Endodermal cell (in vitro differentiated cells): ENCODE measurements at regions not wholly inside any gene's neighbourhood (a gene's known extent, or its start where the extent isn't known, plus 50 kb on each side); places are given as distances from the start of the nearest gene placed in this dataset.

ENCODE experiments used
- DNase-seq: peaks from one replicate; pipeline ENCODE4 v3.0.0-alpha.2; 2017
- H3K27ac ChIP-seq: 2 replicates; pipeline ENCODE4 v1.5.1; 2013; ENCODE audit warnings: mild to moderate bottlenecking, low read depth, low read length, moderate library complexity
- H3K27me3 ChIP-seq: 2 replicates; pipeline ENCODE4 v1.6.1; 2013; ENCODE audit warnings: mild to moderate bottlenecking, low read length, moderate library complexity; ENCODE audit not compliant: insufficient read depth, control insufficient read depth, poor library complexity, severe bottlenecking
- H3K36me3 ChIP-seq: 2 replicates; pipeline ENCODE4 v1.7.0; 2013; ENCODE audit warnings: mild to moderate bottlenecking, low read length, moderate library complexity; ENCODE audit not compliant: control insufficient read depth, insufficient read depth
- H3K4me1 ChIP-seq: one replicate; pipeline ENCODE4 v1.7.0; 2013; ENCODE audit warnings: low read length; ENCODE audit not compliant: control insufficient read depth, insufficient read depth
- H3K4me3 ChIP-seq: 2 replicates; pipeline ENCODE4 v1.5.1; 2013; ENCODE audit warnings: mild to moderate bottlenecking, low read length, moderate library complexity
- H3K9ac ChIP-seq: 2 replicates; pipeline ENCODE4 v1.6.1; 2013; ENCODE audit warnings: mild to moderate bottlenecking, low read length, moderate library complexity; ENCODE audit not compliant: poor library complexity, severe bottlenecking; ENCODE audit errors: extremely low read depth
- H3K9me3 ChIP-seq: 2 replicates; pipeline ENCODE4 v1.6.1; 2013; ENCODE audit warnings: mild to moderate bottlenecking, low read length, moderate library complexity; ENCODE audit not compliant: control insufficient read depth
- H3K27ac Mint-ChIP-seq: 2 replicates; pipeline ENCODE4 v1.8.0; 2020; ENCODE audit warnings: mixed read lengths
- H3K27me3 Mint-ChIP-seq: 2 replicates; pipeline ENCODE4 v1.8.0; 2021; ENCODE audit warnings: mild to moderate bottlenecking, mixed read lengths; ENCODE audit not compliant: insufficient read depth
- H3K36me3 Mint-ChIP-seq: 2 replicates; pipeline ENCODE4 v1.8.0; 2020; ENCODE audit warnings: low read depth, mixed read lengths
- H3K4me1 Mint-ChIP-seq: 2 replicates; pipeline ENCODE4 v1.8.0; 2020; ENCODE audit warnings: mixed read lengths
- H3K4me3 Mint-ChIP-seq: 2 replicates; pipeline ENCODE4 v1.8.0; 2020; ENCODE audit warnings: mild to moderate bottlenecking, moderate library complexity, mixed read lengths
- H3K9me3 Mint-ChIP-seq: 2 replicates; pipeline ENCODE4 v1.8.0; 2020; ENCODE audit warnings: mild to moderate bottlenecking, mixed read lengths
- WGBS, 2 experiments: methylation state at CpG; one replicate each; pipeline versions ENCODE4 v1.1.5 to v1.1.7; 2013; ENCODE audit warnings: missing lambda C conversion rate in 2 of 2, mixed read lengths in 1 of 2; ENCODE audit not compliant: insufficient coverage in 1 of 2, insufficient read length in 1 of 2; 5-methylcytosine and 5-hydroxymethylcytosine counted together
- TF ChIP-seq, protein P1 (sequence below): fragments of 200-600 bp; sonication (generic); conservative IDR thresholded peaks from 2 replicates; pipeline ENCODE4 v1.5.0; 2021; ENCODE audit warnings: antibody characterized with exemption, mild to moderate bottlenecking

DNA sequence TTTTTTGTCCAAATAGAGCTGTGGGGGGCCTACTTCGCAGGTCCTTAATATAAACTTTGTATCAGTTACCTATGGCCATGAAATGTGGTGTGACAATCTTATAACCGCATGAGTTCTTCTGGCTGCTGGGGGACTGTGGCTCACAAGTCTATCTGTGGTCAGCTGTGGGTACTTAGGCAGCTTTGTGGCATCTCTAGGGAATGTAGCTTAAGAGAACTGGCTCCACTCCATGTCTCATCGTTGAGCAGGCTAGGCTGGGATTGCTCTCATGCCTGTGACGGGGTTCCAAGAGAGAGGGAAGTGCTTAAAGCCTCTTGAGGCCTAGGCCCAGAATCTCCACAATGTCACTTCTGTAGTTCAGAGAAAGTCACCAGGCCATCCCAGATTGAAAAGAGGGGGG is 140.5 kb downstream of the BTBD3 start:
- Mint-ChIP-seq H3K27ac (no peak overlapping the region), H3K27me3 (no peaks in the 10 kb centered on the region), H3K4me1 (peaks cover 9% of the 10 kb centered on the region), H3K4me3 (no peak overlapping the region), H3K9me3 (no peaks in the 10 kb centered on the region), H3K36me3 (no peaks in the 10 kb centered on the region)
- H3K9ac ChIP-seq = no peak overlapping the region
- no peaks in the 10 kb centered on the region for H3K27me3 ChIP-seq
- H3K36me3 ChIP-seq = no peaks in the 10 kb centered on the region
- WGBS, 2 experiments = 86 to 100% methylated on average over 2 to 4 of the region's 4 CpGs
- H3K4me3 ChIP-seq = no peak overlapping the region
- H3K27ac ChIP-seq = no peak overlapping the region
- TF ChIP-seq, protein P1, sequence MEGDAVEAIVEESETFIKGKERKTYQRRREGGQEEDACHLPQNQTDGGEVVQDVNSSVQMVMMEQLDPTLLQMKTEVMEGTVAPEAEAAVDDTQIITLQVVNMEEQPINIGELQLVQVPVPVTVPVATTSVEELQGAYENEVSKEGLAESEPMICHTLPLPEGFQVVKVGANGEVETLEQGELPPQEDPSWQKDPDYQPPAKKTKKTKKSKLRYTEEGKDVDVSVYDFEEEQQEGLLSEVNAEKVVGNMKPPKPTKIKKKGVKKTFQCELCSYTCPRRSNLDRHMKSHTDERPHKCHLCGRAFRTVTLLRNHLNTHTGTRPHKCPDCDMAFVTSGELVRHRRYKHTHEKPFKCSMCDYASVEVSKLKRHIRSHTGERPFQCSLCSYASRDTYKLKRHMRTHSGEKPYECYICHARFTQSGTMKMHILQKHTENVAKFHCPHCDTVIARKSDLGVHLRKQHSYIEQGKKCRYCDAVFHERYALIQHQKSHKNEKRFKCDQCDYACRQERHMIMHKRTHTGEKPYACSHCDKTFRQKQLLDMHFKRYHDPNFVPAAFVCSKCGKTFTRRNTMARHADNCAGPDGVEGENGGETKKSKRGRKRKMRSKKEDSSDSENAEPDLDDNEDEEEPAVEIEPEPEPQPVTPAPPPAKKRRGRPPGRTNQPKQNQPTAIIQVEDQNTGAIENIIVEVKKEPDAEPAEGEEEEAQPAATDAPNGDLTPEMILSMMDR = no peak
- H3K9me3 ChIP-seq = no peaks in the 10 kb centered on the region
- DNase-seq = no peak
- peaks cover 4% of the 10 kb centered on the region for H3K4me1 ChIP-seq

DNA sequence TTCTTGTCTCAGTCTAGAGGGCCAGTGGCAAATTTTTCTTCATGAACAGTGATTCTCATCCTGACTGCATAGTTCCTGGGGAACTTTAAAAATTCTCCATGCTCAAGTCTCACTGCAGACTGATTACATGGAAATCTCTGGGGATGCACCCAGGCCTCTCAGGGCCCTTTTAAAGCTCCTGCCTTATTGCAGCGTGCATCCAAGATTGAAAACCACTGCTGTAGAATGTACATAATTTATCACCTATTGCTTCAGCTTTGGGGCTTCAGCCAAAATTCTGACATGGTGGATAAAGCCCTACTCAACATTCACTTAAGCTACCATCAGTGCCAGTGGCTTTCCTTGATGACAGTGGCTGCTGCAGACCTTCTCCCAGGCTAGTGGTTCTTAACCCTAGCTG is 143.8 kb downstream of the BTBD3 start:
- peaks cover 4% of the 10 kb centered on the region for H3K4me1 ChIP-seq
- no peak overlapping the region for H3K27ac ChIP-seq
- WGBS, 2 experiments = 92 to 100% methylated on average over 1 of the region's 1 CpG
- Mint-ChIP-seq H3K9me3 (no peaks in the 10 kb centered on the region), H3K4me1 (peaks cover 9% of the 10 kb centered on the region), H3K27ac (no peak overlapping the region), H3K36me3 (no peaks in the 10 kb centered on the region), H3K27me3 (no peaks in the 10 kb centered on the region), H3K4me3 (no peak overlapping the region)
- no peaks in the 10 kb centered on the region for H3K36me3 ChIP-seq
- TF ChIP-seq, protein P1 = no peak
- DNase-seq = no peak
- H3K27me3 ChIP-seq = no peaks in the 10 kb centered on the region
- H3K4me3 ChIP-seq = no peak overlapping the region
- no peaks in the 10 kb centered on the region for H3K9me3 ChIP-seq
- no peak overlapping the region for H3K9ac ChIP-seq

DNA sequence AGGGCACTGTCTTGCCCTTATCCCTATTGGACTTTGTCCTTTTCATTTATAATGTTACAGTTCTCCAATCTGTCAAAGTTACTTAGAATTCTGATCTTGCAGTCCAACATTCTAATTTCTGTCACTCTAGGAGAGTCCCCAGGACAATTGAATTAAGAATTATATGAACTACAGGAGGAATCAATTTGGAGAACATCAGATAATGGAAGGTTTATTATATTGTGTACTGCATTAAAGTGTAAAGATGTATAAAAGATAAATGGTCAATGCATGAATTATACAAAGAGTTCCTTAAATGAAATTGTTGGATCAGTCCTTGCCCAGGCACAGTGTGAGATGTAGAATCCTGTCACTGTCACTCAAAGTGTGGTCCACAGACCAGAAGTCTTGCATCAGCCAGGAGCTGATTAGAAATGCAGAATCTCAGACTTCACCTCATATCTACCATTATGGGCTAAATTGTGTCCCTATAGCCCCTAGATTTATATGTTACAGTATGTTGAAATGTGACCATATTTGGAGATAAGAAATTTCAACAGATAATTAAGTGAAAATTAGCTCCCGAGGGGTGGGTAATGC is 145.5 kb downstream of the BTBD3 start:
- H3K36me3 ChIP-seq = no peaks in the 10 kb centered on the region
- no peaks in the 10 kb centered on the region for H3K27me3 ChIP-seq
- H3K4me3 ChIP-seq = no peak overlapping the region
- no peak overlapping the region for H3K9ac ChIP-seq
- H3K9me3 ChIP-seq = no peaks in the 10 kb centered on the region
- Mint-ChIP-seq H3K4me3 (no peak overlapping the region), H3K9me3 (no peaks in the 10 kb centered on the region), H3K27me3 (no peaks in the 10 kb centered on the region), H3K27ac (no peak overlapping the region), H3K36me3 (no peaks in the 10 kb centered on the region), H3K4me1 (peaks cover 8% of the 10 kb centered on the region)
- TF ChIP-seq, protein P1 = no peak
- DNase-seq = no peak
- no peaks in the 10 kb centered on the region for H3K4me1 ChIP-seq
- no peak overlapping the region for H3K27ac ChIP-seq
- WGBS, 2 experiments = 89 to 100% methylated on average over 1 of the region's 1 CpG
